Posterior vena cava (tissue), 2 donors: ENCODE measurements at regions not wholly inside any gene's neighbourhood (a gene's known extent, or its start where the extent isn't known, plus 50 kb on each side); places are given as distances from the start of the nearest gene placed in this dataset.
"Not testable (repeated sequence)": the region's sequence is repeated elsewhere in the genome, so short reads cannot be mapped to it uniquely, and the experiment has no call there.

Experiments
- DNase-seq: peaks from one replicate; pipeline ENCODE4 v3.0.0-alpha.2; 2020; ENCODE audit warnings: low spot score
- intact Hi-C, 2 donors: fragments of 100-400 bp; cut with DNase I; formaldehyde crosslinking; loops; one replicate each; pipeline versions ENCODE4 v1.14.1 to v1.14.2; 2022 to 2023
- donor health status: DM: yes; HTN: yes; CAD: no.
- donor health status: DM: yes; HTN: yes; CAD: no.

GRCh38 chr10:105585171-105585570, 944.1 kb downstream of the SORCS3 start:
- DNase-seq = no peak
- intact Hi-C loops = no loop called here

- intact Hi-C loops = no loop called here
- no peak for DNase-seq
Observed at GRCh38 chr10:105579112-105579511, 938.0 kb downstream of the SORCS3 start.

- intact Hi-C loops = no loop called here
- no peak for DNase-seq
Observed at GRCh38 chr10:105577865-105578607, 936.9 kb downstream of the SORCS3 start.

- DNase-seq = no peak
- intact Hi-C loops = no loop called here
Observed at GRCh38 chr10:105559333-105560097, 918.4 kb downstream of the SORCS3 start.

GRCh38 chr10:105550453-105550852, 909.4 kb downstream of the SORCS3 start:
- intact Hi-C loops, DNase-seq: not testable (repeated sequence)

GRCh38 chr10:105549731-105550130, 908.6 kb downstream of the SORCS3 start:
- intact Hi-C loops = no loop called here
- no peak for DNase-seq

- no peak for DNase-seq
- intact Hi-C loops = no loop called here
Observed at GRCh38 chr10:105545101-105545500, 904.0 kb downstream of the SORCS3 start.

- no peak for DNase-seq
- intact Hi-C loops = no loop called here
Observed at GRCh38 chr10:105540381-105540780, 899.3 kb downstream of the SORCS3 start.

- DNase-seq = no peak
- intact Hi-C loops = no loop called here
Observed at GRCh38 chr10:105538874-105539273, 897.8 kb downstream of the SORCS3 start.

- intact Hi-C loops = no loop called here
Observed at GRCh38 chr10:105535478-105535877, 894.4 kb downstream of the SORCS3 start.

GRCh38 chr10:105534086-105534485, 893.0 kb downstream of the SORCS3 start:
- intact Hi-C loops = no loop called here
- DNase-seq = no peak

More at GRCh38 chr10:105535478-105535877, 894.4 kb downstream of the SORCS3 start:
- DNase-seq = no peak

GRCh38 chr10:105516511-105516910, 875.4 kb downstream of the SORCS3 start:
- intact Hi-C loops = no loop called here
- DNase-seq = no peak

- DNase-seq = no peak
- intact Hi-C loops = no loop called here
Observed at GRCh38 chr10:105514106-105514505, 873.0 kb downstream of the SORCS3 start.

GRCh38 chr10:105509517-105509916, 868.4 kb downstream of the SORCS3 start:
- no peak for DNase-seq
- intact Hi-C loops = no loop called here

- intact Hi-C loops = no loop called here
- DNase-seq = no peak
Observed at GRCh38 chr10:105506262-105506661, 865.2 kb downstream of the SORCS3 start.

- no peak for DNase-seq
- intact Hi-C loops = no loop called here
Observed at GRCh38 chr10:105503714-105504113, 862.6 kb downstream of the SORCS3 start.

- intact Hi-C loops = no loop called here
Observed at GRCh38 chr10:105502058-105502457, 861.0 kb downstream of the SORCS3 start.

GRCh38 chr10:105494944-105495343, 853.9 kb downstream of the SORCS3 start:
- DNase-seq = no peak

More at GRCh38 chr10:105502058-105502457, 861.0 kb downstream of the SORCS3 start:
- no peak for DNase-seq

GRCh38 chr10:105494303-105494702, 853.2 kb downstream of the SORCS3 start:
- intact Hi-C loops = no loop called here
- no peak for DNase-seq

More at GRCh38 chr10:105494944-105495343, 853.9 kb downstream of the SORCS3 start:
- intact Hi-C loops = no loop called here

GRCh38 chr10:105473170-105473569, 832.1 kb downstream of the SORCS3 start:
- DNase-seq = no peak
- intact Hi-C loops = no loop called here

GRCh38 chr10:105468759-105469158, 827.7 kb downstream of the SORCS3 start:
- intact Hi-C loops = no loop called here
- DNase-seq = no peak
